ENCODE measurements at regions not wholly inside any gene's neighbourhood (a gene's known extent, or its start where the extent isn't known, plus 50 kb on each side); places are given as distances from the start of the nearest gene placed in this dataset.

DNA sequence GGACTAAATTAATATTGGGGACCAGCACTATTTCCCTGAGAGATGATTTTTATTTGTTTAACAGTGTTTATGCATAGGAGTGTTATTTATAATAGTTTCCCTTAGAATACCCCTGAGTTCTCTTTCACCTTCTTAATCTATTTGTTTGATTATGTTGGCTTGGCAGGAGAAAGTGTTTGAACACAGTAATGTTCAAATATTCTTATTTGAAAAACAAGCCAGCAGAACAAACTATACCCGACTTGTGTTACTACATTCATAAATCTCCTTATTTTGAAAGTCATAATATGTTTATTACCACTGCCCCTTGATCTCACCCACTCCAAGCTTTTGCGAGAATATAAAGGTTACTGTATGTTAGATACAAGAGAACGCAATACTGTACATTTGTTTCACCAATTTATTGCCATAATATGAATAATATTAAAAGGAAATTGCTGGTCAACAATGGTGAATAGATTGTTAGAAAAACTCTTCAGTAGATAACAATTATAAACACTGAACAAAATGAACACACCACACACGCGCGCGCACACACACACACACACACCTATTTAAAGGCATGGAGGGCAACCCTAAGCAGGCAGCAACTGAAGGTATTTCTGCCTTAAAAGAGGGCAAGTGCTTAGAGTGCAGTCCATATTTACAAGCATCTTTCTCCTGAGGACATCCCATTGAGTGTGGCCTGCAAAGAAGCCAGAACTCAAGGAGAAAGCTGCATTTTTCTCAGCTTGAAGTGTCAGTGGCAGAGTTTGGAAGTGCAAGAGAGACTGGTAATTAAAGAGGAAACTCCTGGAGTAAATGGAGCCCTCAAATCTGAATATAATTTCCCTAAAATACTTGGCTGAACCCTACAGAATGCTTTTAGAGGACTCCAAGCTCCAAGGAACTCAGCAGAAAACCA lies 279.4 kb upstream of the MAN1A1 start:
- DNase-seq = no peak

DNA sequence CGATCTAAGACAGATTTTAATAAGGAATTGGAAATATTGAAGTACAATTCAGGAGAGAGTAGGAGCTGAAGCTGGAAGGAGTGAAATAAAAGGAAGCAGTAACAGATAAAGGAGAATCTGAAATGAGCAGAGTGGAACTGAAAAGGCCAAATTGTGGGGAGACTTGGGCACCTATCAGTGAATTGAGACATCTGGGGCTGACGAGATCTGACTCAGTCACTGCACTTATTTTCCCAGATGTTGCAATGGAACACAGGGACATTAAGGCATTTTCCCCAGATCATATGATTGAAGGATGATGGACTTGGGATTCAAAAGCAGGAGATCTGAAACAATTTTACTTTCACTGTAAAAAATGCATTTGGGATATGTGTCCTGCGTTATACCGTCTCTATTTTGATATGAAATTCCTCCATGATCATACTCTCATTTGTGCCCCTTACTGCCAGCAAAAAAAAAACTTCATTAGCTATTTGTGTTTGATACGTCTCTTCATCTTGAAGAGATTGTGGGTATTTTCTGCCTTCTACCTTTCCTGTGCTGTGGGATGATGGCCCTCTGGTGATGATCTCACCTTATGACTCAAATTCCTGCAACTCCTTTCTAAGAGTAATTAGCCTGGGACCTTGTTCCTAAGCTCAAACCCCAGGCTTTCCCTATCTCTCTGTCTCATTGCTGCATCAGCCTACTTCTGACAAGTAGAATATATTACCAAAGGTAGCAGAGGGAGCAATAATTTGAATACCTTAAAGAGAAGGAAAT lies 278.5 kb upstream of the MAN1A1 start:
- DNase-seq = no peak

DNA sequence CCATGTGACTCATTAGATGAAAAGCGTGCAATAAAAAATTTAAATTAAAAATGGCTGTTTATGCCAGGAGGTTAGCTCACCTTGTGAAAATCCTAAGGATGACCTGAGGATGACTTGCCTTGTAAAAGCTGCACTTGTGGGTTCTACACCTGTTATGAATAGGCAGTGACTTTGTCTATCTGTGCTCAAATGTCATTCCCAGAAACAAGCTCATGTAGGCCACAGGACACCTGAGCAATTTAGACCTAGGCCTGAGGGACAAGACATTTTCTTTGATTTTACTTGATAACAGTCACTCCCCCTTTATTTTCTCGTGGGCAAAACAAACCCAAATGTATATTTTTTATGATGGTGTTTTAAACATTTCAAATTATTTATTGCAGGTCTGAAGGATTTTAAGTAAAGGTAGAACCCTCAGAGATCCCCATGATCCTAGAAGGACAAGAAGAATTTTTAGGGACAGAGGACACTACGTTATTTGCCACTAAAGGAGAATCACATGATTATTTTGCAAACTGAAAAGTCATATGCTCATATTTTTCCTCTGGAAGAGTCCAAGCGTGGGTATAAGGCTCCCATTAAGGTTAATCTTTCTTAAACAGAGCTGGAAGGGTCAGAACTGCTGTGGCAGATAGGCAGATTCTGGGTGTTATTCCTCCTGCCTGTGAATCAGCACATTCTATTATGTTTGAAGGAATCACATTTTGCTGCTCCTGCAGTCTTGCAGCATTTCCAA lies 277.5 kb upstream of the MAN1A1 start:
- no peak for DNase-seq

- no peak for DNase-seq
These were observed 271.4 kb upstream of the MAN1A1 start for GRCh38 chr6:119620846-119621555.

DNA sequence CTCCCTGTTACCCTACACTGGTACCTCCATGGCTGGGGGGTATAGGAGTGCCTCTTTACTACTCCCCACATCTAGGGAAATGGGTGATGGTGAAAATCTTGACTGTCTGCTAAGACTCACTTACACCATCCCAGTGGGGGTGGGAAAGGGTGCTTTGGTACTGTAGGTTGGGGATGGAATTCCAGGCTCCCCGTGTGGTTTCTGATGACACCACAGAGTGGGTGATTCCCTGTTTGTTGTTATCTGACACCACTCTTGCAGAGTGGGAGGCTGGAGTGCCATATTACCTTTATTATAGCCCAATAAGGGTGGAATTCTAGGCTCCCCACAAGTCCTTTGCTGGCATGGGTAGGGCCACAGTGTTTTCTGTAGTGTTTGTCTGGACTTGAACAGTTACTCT lies 264.6 kb upstream of the MAN1A1 start:
- DNase-seq = no peak

- no peak for DNase-seq
These were observed 263.4 kb upstream of the MAN1A1 start for GRCh38 chr6:119612911-119613381.

DNA sequence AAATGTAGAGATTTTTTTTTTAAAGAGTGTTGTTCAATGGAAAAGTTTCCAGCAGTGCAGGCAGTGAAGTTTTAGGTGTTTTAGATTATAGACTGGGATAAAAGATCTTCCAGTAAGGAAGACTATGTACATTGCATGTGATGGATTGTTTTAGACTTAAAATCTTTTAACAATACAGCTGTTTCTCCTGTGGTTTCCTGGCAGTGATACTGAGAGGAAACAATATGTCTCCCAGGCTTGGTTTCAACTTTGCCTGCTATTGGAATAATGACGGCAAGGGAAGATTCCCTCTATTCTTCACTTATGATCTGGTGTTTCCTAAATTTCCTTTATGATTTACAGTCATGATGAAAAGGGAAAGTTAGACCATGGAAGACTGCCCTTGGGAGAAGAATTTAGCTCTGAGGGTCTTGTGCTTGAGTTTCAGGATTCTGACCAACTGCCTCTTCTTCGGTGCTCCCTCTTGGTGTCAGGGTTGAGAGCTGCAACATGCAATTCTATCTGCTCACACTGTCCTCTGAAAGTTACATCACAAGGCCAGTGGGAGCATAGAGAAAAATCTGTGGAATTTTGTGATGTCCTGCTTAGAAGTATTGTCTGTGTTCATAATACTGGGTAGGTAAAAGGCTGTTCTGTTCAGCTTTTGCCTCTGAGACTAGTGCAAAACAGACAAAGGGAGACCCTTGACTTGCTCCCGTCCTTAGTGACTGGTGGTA lies 262.8 kb upstream of the MAN1A1 start:
- no peak for DNase-seq

- no peak for DNase-seq
These were observed 261.2 kb upstream of the MAN1A1 start for GRCh38 chr6:119610754-119611153.

GRCh38 chr6:119610265-119610664 lies 260.7 kb upstream of the MAN1A1 start:
- no peak for DNase-seq

DNA sequence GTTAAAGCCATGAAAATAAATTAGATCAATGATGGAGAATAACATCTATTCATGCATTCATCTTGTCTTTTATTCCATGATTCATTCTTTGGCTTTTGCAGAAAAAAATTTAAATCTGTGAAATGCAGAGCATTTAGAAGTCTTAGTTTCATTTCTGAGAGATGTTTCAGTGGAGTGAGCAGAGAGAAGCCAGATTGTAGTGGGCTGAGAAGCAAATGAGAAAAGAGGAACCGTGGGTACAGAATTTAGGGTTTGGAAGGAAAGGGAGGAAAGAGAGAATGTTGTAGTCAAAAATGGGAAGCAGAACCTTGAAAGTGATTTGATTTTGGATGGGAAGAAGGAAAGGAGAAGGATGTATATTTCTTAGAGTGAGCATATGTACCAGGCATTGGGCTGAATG lies 260.3 kb upstream of the MAN1A1 start:
- no peak for DNase-seq

GRCh38 chr6:119608994-119609393 lies 259.4 kb upstream of the MAN1A1 start:
- no peak for DNase-seq

DNA sequence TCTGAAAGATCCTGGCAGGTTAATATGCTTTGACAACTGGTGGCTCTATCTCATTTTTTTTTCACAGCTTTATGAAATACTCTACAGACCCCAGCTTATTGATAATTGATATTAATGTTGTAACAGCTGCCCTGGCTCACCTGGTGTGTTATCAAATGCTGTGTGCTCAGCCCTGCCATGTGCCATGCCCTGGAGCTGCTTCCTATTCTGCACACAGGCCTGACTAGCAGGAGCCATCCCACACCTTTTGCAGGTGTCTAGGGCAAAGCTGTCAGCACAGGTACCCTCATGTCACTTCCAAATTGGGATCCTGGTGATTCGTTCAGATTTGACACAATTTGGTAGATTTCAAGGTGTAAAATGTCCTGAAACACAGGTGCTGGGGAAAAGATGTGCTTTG lies 254.6 kb upstream of the MAN1A1 start:
- DNase-seq = no peak

DNA sequence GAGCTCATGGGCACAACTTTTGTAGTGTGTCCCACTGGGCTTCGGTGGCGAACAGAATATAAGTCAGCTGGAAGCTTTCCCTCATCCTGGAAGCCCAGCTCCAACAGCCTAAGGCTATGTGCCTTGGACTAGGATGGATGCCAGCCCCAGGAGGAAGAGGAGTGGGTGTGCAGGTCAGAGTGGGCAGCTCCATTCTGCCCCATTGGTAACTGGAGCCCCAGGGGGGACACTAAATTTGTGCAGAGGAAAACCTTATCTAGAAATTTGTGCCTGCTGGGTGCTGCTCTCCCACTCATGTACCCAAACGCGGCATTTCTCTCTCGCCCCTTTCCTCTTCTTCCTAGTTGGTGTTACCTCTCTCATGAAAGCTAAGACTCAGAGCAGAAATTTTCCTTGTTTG lies 253.9 kb upstream of the MAN1A1 start:
- DNase-seq = no peak

DNA sequence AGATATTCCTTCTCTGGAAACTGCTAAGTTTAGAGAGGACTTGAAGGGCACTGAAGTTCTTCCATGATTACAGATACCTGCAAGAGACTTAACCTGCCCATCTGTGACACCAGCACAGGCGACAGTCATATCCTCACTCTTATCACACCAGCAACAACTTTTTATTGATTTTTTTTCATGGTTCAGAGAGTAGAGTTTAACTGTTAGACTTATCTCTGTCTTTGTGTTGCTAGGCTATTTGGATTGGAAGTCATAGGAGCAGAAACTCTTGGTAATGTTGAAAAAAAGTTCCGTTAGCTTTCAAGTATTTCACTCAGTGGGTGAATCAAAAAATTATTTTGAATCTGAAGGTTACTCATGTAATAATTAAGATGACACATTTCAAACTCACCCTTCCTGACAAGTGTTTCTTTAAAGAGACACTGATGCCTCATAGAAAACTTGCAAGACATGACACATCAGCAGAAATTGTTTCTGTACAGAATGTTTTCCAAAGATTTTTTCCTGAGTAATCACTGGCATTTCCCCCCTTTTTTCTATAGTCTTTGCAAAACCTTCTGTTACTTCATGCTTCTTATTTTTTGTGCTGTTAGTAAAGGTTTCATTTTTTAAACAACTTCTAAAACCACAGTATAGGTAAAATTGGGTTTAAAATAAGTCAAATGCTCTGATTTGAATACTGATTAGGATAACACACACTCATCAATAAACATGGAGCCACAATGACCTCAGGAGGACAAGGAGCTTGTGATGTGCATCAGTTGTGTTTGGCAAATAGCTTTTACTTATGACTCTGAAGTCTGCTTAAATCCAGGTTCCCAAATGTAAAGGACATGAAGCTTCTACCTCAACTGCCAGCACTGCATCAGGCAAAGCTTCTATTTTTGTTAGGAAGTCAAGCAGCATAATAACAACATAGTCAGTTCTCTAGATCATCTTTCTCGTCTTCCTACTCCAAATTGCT lies 252.9 kb upstream of the MAN1A1 start:
- no peak for DNase-seq

GRCh38 chr6:119598883-119599282 lies 249.3 kb upstream of the MAN1A1 start:
- no peak for DNase-seq

DNA sequence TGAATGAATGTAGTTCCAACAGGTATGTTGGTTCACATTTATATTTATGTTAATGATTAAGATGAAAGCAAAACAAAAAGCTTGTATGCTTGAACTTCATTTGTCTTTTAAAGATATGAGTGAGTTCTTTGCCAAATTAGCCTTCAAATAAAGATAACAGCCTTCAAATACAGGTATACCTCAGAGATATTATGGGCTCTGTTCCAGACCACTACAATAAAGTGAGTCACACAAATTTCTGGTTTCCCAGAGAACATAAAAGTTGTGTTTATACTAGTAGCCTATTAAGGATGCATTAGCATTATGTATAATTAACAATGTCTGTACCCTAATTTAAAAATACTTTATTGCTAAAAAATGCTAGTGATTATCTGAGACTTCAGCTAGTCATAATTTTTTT lies 245.3 kb upstream of the MAN1A1 start:
- DNase-seq = no peak

DNA sequence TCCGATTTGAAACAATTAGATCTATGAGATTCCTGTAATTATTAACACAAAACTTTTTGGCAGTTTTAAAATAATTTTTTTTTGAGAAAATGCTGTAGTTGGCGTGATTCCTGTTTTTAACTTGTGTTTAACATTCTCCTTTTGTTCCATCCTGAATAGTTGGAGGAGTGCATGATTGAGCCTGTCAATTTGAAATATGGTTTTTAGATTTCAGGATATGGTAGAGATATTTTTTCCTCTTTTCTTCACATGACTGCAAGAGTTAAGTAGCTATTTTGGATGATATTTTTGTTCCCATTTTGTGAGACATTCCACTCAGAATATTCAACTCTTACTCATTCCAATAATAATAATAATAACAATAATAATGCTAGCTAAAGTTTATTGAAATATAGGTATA lies 241.7 kb upstream of the MAN1A1 start:
- DNase-seq = no peak

- DNase-seq = no peak
These were observed 240.5 kb upstream of the MAN1A1 start for GRCh38 chr6:119590066-119590465.

GRCh38 chr6:119587537-119587936 lies 238.0 kb upstream of the MAN1A1 start:
- DNase-seq = no peak

- DNase-seq = no peak
These were observed 236.8 kb upstream of the MAN1A1 start for GRCh38 chr6:119586250-119586882.

Data from DMS79 (cell line).